HUDEP-2 (cell line): ENCODE measurements at regions not wholly inside any gene's neighbourhood (a gene's known extent, or its start where the extent isn't known, plus 50 kb on each side); places are given as distances from the start of the nearest gene placed in this dataset.

Experiments
- DNase-seq, 76 experiments: peaks; one replicate each; lab custom pipeline; 2025; ENCODE audit not compliant: unreplicated experiment in 76 of 76; lab: John Stamatoyannopoulos, UW

- DNase-seq = no peak
Observed at GRCh38 chr5:130740047-130740569, 424.9 kb downstream of the HINT1 start.

DNA sequence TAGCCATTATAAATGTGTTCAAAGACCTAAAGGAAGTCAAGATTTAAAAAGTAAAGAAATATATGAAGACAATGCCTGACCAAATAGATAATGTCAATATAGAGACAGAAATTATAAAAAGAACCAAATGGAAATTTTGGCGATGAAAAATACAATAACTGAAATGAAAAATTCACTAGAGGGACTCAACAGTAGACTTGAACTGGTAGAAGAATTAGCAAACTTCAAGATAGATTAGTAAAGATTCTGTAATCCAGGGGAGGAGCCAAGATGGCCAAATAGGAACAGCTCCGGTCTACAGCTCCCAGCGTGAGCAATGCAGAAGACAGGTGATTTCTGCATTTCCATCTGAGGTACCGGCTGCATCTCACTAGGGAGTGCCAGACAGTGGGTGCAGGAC is 433.2 kb downstream of the HINT1 start:
- DNase-seq = no peak

GRCh38 chr5:130729541-130729940 is 435.5 kb downstream of the HINT1 start:
- DNase-seq = no peak

- no peak for DNase-seq
Observed at GRCh38 chr5:130727830-130728229, 437.2 kb downstream of the HINT1 start.

DNA sequence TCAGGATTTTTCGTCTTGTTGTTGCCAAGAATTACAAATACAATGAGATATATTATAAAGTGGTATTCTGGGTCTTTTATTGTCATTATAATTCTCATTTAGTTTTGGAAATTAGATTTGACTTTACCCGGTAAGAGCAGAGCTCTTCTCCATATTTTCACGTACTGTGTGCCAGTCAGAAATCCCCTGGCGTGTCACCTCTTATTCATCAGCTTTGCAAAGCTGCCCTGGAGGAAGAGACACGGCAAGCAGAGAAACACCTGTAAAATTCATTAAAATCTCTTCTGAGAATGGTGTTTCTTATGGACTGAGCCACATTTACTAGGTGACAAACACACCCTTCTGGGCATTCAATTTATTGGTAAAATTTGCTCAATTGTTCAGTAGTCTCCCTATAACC is 440.4 kb downstream of the HINT1 start:
- DNase-seq = no peak

- peak in 6 of 76 experiments; percentile 0 to 11 (median 2) for DNase-seq
Observed at GRCh38 chr5:130720355-130720754, 444.7 kb downstream of the HINT1 start.

DNA sequence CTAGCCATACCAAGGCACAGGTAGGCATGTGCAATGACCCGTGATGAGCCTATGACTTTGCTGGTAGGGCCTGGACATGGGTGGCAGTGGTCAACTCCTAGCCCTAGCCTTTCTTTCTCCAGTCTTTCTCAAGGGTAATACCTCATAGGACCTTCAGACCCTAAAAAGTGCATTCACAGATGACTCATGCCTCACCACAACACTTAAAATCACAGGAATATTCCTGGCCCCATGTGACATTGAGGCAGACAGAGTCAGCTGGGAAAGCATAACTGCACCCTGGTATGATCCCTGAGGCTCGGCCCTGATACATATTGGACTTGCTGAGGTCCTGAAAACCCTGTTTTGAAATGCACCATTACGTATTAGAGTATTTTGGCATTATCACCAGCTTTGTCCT is 449.5 kb downstream of the HINT1 start:
- DNase-seq = no peak

GRCh38 chr5:130714200-130714599 is 450.9 kb downstream of the HINT1 start:
- DNase-seq = no peak

DNA sequence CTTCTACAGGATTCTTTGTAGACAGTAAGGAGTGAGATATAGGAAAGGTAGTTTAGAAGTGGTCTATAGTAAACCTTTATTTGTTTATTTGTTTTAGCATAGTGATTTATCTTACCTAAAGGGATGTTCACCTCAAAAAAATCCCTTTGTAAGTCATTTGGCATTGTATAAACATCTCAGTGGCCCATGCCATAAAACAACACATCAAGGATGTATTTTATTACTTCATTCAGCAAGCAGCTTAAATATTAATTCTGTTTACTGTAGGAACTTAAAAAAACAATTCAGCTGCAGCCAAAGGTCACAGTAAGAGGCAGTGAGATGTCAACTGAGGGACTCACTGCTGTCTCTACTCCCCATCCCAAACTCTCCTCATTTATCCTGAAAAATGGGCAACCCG is 452.7 kb downstream of the HINT1 start:
- no peak for DNase-seq

GRCh38 chr5:130710596-130710995 is 454.5 kb downstream of the HINT1 start:
- no peak for DNase-seq

DNA sequence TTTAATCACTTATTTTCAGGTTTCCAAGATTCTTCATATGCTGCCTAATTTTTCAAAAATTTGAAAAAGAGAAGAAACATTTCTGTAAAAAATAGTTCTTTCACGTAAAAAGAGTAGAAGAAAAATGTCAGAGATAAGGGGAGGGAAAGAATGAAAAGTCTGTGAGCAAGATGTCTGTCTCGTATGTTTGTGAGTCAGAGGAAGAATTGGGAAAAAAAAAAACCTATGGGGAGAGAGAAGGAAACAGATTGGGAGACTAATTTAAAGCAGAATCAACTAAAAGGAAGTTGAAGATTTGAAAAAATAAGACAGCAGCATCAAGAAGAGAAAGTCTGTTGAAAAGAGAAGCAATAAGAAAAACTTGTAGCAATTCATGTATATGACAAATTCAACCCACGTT is 456.3 kb downstream of the HINT1 start:
- DNase-seq = no peak

DNA sequence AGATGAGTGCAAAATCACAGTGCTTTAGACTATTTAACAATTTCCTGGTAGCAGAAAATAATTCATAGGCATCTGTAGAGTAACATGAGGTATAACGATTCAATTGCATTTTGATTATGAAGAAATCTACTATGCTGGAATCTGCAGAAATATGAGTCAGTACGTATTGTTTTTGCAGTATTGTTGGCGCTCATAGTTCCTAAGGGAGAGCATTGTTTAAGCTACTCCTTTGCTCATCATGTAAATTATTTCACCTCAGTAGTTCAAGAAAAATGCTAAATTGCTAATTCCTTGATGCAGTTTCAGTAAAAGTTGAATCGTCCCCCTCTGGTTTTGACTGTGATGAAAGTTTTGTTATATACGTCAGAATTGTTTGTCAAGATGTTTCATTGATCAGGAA is 458.4 kb downstream of the HINT1 start:
- no peak for DNase-seq

- no peak for DNase-seq
Observed at GRCh38 chr5:130705368-130705767, 459.7 kb downstream of the HINT1 start.

GRCh38 chr5:130693509-130693908 is 471.5 kb downstream of the HINT1 start:
- no peak for DNase-seq

- DNase-seq = no peak
Observed at GRCh38 chr5:130692770-130693169, 472.3 kb downstream of the HINT1 start.

GRCh38 chr5:130689831-130690230 is 475.2 kb downstream of the HINT1 start:
- no peak for DNase-seq

DNA sequence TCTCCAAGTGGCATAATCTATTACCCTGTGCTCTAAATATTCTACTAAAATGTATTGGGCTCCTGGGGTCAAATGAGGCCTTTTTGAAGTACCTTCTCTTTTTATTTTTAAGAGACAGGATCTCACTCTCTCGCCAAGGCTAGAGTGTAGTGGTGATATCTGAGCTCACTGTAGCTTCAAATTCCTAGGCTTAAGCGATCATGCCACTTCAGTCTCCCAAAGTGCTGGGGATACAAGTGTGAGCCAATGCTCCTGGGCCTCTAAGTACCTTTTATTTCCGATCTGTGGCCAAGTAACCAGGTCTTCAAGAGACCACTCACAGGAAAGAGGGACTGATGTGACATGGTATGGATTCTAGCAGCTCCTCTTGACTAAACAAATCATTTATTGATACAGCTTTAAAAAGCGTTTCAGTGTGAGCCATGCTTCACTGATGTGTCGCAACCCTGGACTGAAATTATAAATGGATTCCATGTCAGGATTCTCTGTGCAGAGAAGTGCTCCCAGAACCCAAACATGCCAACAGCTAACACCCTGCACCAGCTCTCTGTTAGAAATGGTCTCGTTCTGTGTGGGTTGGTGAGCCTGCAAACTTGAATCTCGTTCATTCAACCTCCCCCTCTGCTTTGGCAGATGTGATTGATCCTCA is 477.8 kb downstream of the HINT1 start:
- no peak for DNase-seq

GRCh38 chr5:130678637-130679036 is 486.4 kb downstream of the HINT1 start:
- DNase-seq = no peak

DNA sequence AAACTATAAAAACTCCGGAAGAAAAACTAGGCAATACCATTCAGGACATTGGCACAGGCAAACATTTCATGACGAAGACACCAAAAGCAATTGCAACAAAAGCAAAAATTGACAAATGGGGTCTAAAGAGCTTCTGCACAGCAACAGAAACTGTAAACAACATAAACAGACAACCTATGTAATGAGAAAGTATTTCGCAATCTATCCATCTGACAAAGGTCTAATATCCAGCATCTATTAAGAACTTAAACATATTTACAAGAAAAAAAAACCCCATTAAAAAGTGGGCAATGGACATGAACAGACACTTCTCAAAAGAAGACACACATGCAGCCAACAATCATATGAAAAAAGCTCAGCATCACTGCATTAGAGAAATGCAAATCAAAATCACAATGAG is 498.6 kb downstream of the HINT1 start:
- DNase-seq = no peak

- DNase-seq = no peak
Observed at GRCh38 chr5:130652176-130652575, 512.9 kb downstream of the HINT1 start.

DNA sequence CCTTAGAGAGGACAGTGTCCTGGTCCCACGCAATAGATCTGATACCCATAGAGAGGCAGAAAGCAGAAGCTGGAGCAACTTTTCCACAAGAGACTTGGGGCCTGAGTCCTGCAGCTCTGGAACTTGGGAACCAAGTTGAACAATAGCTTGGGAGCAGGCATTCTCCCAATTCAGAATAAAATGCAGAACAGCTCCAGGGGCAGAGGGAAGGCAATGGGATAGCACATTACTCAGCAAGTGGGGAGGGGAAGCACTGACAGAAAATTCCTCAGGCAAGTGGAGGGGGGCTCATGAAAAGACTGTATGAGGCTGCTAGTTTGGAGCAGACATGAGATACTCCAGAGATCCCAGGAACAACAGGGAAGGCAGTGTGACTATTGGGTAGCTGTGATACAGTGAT is 513.6 kb downstream of the HINT1 start:
- DNase-seq = no peak

GRCh38 chr5:130643321-130643720 is 521.7 kb downstream of the HINT1 start:
- DNase-seq = no peak

DNA sequence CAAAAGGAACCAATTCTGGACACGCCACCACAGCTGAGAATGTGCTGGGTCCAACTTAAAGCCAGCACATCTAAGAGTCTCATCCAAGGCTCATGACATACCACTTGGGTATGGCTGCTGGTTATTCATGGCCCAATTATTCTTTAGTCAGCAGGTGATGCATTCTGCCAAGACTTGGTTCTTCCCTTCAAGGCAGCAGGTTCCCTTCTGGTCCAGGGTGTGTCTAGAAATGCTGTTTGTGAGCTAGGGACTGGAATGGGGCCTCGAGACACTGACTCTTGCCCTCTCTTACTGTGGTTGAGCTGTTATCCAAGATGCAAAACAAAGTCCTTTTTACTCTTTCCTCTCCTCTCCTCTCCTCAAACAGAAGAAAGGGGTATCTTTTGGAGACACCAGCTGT is 522.6 kb downstream of the HINT1 start:
- no peak for DNase-seq
